HL-60 (cell line): ENCODE measurements at regions not wholly inside any gene's neighbourhood (a gene's known extent, or its start where the extent isn't known, plus 50 kb on each side); places are given as distances from the start of the nearest gene placed in this dataset.

ENCODE experiments used
- DNase-seq, 2 experiments: peaks; one replicate each; pipeline ENCODE4 v3.0.0-alpha.2; 2010 to 2020; ENCODE audit warnings: low read depth in 1 of 2, low spot score in 1 of 2
- H3K27ac ChIP-seq: fragments of 250-450 bp; sonication (Bioruptor Pico); replicated peaks from 2 replicates; pipeline ENCODE4 v1.5.1; 2020; ENCODE audit warnings: mild to moderate bottlenecking, moderate library complexity
- H3K27me3 ChIP-seq: fragments of 250-450 bp; sonication (Bioruptor Pico); 2 replicates; pipeline ENCODE4 v1.5.1; 2021; ENCODE audit warnings: mild to moderate bottlenecking, moderate library complexity; ENCODE audit not compliant: insufficient read depth, poor library complexity, severe bottlenecking
- H3K4me3 ChIP-seq: replicated peaks from 2 replicates; pipeline ENCODE4 v1.5.1; 2011; ENCODE audit warnings: mild to moderate bottlenecking, control low read depth, low read length; ENCODE audit not compliant: insufficient read depth
- GABPA ChIP-seq: IDR thresholded peaks from 2 replicates; pipeline ENCODE4 v1.6.1; 2012; ENCODE audit warnings: low read depth
- POLR2AphosphoS5 ChIP-seq: IDR thresholded peaks from 2 replicates; pipeline ENCODE4 v1.6.1; 2012; ENCODE audit warnings: low read depth
- SPI1 ChIP-seq: IDR thresholded peaks from 2 replicates; pipeline ENCODE4 v1.6.1; 2012; ENCODE audit warnings: low read depth, mild to moderate bottlenecking, borderline replicate concordance
- TF ChIP-seq, protein P1 (sequence below): IDR thresholded peaks from one replicate; pipeline ENCODE4 v1.5.1; 2011; ENCODE audit warnings: low read length, control low read depth, inconsistent platforms; ENCODE audit not compliant: insufficient read depth
- TF ChIP-seq, protein P2 (sequence below): IDR thresholded peaks from 2 replicates; pipeline ENCODE4 v1.6.1; 2012; ENCODE audit warnings: low read depth; ENCODE audit not compliant: insufficient replicate concordance

DNA sequence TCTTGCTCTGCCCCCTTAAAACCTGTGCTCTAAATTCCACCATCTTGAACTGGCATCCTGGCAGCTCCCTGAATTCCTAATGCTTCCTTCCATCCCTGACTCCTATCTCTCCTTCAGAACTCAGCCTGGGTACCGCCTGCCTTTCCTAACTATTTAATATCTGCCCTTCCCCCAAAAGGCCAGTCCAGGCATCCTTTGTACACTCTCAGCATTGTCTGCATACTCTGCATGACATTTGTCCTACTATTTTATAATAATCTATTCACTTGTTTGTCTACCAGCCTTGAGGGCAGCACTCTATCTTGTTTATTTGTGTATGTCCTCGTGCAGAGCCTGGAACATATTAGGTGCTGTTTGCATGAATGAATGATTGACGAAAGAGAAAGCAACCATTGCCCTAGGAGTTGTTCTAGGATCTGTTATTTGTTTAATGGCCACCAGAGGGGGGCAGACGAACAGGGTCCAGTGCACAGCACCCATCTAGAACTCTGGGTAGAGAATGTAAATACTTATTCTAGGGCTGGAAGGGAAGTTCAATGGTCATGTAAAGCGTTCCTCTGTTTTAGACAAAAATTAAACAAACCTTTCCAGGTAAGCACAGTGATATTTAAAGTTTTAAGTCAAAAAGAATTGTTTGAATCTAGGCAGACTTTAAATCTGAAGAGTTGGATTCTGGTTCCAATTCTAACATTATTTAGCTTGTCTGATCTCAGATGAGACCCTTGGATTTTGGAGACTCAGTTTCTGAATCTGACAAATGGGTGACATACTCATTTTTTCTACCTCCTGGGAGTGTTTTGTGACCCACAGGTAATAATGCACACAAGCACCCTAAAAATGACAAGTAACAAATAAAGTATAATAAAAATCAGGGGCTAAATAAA lies 125.8 kb upstream of the GALNT15 start:
- no peak for TF ChIP-seq POLR2AphosphoS5
- TF ChIP-seq, protein P1, sequence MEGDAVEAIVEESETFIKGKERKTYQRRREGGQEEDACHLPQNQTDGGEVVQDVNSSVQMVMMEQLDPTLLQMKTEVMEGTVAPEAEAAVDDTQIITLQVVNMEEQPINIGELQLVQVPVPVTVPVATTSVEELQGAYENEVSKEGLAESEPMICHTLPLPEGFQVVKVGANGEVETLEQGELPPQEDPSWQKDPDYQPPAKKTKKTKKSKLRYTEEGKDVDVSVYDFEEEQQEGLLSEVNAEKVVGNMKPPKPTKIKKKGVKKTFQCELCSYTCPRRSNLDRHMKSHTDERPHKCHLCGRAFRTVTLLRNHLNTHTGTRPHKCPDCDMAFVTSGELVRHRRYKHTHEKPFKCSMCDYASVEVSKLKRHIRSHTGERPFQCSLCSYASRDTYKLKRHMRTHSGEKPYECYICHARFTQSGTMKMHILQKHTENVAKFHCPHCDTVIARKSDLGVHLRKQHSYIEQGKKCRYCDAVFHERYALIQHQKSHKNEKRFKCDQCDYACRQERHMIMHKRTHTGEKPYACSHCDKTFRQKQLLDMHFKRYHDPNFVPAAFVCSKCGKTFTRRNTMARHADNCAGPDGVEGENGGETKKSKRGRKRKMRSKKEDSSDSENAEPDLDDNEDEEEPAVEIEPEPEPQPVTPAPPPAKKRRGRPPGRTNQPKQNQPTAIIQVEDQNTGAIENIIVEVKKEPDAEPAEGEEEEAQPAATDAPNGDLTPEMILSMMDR, result peak; percentile 48
- no peak overlapping the region for H3K27ac ChIP-seq
- H3K4me3 ChIP-seq, result no peak overlapping the region; the same call in 1 of the 2 replicates
- peak; percentile 20 to 66 for DNase-seq
- H3K27me3 ChIP-seq, result no peaks in the 10 kb centered on the region

DNA sequence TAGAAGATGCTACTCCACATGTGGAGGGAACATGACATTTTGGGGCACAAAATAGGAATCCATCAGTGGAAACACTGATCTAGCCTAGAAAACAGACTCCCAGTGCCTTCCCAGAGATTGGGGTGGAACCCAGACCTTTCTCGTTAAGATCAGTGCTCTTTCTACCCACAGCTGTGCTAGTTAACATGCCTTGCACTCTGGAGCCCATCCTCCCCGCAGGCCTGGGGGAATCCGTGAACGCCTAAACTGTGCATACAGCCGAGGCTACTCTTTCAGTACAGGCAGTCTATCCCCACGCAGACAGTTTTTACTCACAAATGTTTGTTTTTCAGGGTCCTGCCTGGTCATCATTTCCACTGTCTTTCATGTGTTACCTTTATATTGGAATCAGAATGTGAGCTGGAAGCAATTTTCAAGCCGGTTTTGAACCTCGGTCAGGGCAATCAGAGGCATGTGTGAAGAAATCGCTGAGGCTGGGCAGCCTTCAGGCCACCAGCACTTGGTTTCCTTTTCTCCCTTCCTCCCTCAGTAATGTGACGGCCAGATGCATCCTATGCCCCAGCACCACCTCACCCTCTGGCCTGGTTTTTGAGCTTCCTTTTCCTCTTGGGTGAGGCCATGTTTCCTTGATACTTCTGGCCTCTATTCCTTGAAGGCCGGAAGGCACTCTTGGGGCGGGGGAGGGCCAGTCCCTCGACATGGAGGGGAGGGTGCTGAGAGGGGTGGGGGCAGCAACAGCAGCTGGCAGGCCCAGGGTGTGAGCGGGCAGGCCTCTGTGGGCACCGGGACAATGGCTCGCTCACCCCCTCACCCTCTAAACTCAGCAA lies 123.6 kb upstream of the GALNT15 start:
- Histone ChIP-seq H3K27ac (no peak overlapping the region), H3K27me3 (no peaks in the 10 kb centered on the region), H3K4me3 (no peak overlapping the region)
- DNase-seq, result peak; percentile 2 to 5
- no peak for TF ChIP-seq POLR2AphosphoS5
- TF ChIP-seq, protein P1, result no peak
- TF ChIP-seq, protein P2, sequence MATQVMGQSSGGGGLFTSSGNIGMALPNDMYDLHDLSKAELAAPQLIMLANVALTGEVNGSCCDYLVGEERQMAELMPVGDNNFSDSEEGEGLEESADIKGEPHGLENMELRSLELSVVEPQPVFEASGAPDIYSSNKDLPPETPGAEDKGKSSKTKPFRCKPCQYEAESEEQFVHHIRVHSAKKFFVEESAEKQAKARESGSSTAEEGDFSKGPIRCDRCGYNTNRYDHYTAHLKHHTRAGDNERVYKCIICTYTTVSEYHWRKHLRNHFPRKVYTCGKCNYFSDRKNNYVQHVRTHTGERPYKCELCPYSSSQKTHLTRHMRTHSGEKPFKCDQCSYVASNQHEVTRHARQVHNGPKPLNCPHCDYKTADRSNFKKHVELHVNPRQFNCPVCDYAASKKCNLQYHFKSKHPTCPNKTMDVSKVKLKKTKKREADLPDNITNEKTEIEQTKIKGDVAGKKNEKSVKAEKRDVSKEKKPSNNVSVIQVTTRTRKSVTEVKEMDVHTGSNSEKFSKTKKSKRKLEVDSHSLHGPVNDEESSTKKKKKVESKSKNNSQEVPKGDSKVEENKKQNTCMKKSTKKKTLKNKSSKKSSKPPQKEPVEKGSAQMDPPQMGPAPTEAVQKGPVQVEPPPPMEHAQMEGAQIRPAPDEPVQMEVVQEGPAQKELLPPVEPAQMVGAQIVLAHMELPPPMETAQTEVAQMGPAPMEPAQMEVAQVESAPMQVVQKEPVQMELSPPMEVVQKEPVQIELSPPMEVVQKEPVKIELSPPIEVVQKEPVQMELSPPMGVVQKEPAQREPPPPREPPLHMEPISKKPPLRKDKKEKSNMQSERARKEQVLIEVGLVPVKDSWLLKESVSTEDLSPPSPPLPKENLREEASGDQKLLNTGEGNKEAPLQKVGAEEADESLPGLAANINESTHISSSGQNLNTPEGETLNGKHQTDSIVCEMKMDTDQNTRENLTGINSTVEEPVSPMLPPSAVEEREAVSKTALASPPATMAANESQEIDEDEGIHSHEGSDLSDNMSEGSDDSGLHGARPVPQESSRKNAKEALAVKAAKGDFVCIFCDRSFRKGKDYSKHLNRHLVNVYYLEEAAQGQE, result no peak
- TF ChIP-seq GABPA, result no peak
- TF ChIP-seq SPI1, result no peak

DNA sequence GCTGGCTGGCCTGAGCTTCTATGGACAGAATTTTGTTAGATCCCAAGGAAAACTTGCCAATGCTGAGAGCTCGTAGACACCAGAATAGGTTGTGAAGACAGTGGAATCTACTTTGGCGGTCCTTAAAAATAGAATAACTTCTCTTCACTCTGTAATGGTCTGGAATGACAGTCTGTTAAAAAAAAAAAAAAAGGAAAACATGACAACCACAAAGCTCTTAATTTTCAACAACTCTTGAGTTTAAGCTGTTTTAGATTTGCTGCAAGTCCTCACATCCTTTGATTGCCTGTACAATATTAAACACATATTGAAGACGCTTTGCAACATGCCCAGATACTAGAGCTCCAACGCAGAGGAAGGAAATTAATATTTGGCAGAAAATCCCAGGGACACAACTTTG lies 122.8 kb upstream of the GALNT15 start:
- Histone ChIP-seq H3K4me3 (no peak overlapping the region), H3K27ac (no peak overlapping the region), H3K27me3 (no peaks in the 10 kb centered on the region)
- DNase-seq, result no peak
- TF ChIP-seq, protein P2, result no peak
- TF ChIP-seq, protein P1, result no peak
- TF ChIP-seq SPI1 (no peak), POLR2AphosphoS5 (no peak), GABPA (no peak)
